D721Med (cell line): ENCODE measurements at regions not wholly inside any gene's neighbourhood (a gene's known extent, or its start where the extent isn't known, plus 50 kb on each side); places are given as distances from the start of the nearest gene placed in this dataset.

Source experiments
- DNase-seq: peaks from one replicate; pipeline ENCODE4 v3.0.0; 2011; ENCODE audit warnings: low spot score; ENCODE audit not compliant: insufficient read length
- FAIRE-seq: peaks from 2 replicates; lab custom pipeline; 2011; peaks lifted over from hg19 to GRCh38; lab: Jason Lieb, UNC
- TF ChIP-seq, protein P1 (sequence below): IDR thresholded peaks from 2 replicates; pipeline ENCODE4 v1.5.1; 2012; ENCODE audit warnings: mild to moderate bottlenecking, control low read depth; ENCODE audit not compliant: insufficient read depth; ENCODE audit errors: missing control alignments

DNA sequence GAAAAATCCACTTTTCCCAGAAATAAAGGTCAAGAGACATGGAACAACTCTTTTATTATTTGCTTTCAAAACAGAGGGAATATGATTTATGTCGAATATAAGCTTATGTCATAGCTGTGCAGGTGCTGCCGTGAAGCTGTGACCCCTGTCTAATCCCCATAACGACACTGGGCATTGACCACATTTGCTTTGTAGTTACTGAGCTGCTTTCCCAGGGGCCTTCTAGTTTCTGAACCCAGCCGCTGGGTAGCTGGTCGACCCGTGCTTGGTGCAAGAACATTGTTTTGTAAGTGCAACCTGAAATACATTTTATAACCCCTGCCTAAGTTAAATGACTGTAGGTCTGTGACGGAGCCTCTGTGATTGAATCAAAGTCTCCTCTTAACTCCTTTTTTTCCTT lies 144.9 kb upstream of the HDAC9 start:
- no peak for DNase-seq
- no peak for FAIRE-seq
- TF ChIP-seq, protein P1, sequence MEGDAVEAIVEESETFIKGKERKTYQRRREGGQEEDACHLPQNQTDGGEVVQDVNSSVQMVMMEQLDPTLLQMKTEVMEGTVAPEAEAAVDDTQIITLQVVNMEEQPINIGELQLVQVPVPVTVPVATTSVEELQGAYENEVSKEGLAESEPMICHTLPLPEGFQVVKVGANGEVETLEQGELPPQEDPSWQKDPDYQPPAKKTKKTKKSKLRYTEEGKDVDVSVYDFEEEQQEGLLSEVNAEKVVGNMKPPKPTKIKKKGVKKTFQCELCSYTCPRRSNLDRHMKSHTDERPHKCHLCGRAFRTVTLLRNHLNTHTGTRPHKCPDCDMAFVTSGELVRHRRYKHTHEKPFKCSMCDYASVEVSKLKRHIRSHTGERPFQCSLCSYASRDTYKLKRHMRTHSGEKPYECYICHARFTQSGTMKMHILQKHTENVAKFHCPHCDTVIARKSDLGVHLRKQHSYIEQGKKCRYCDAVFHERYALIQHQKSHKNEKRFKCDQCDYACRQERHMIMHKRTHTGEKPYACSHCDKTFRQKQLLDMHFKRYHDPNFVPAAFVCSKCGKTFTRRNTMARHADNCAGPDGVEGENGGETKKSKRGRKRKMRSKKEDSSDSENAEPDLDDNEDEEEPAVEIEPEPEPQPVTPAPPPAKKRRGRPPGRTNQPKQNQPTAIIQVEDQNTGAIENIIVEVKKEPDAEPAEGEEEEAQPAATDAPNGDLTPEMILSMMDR, result no peak

DNA sequence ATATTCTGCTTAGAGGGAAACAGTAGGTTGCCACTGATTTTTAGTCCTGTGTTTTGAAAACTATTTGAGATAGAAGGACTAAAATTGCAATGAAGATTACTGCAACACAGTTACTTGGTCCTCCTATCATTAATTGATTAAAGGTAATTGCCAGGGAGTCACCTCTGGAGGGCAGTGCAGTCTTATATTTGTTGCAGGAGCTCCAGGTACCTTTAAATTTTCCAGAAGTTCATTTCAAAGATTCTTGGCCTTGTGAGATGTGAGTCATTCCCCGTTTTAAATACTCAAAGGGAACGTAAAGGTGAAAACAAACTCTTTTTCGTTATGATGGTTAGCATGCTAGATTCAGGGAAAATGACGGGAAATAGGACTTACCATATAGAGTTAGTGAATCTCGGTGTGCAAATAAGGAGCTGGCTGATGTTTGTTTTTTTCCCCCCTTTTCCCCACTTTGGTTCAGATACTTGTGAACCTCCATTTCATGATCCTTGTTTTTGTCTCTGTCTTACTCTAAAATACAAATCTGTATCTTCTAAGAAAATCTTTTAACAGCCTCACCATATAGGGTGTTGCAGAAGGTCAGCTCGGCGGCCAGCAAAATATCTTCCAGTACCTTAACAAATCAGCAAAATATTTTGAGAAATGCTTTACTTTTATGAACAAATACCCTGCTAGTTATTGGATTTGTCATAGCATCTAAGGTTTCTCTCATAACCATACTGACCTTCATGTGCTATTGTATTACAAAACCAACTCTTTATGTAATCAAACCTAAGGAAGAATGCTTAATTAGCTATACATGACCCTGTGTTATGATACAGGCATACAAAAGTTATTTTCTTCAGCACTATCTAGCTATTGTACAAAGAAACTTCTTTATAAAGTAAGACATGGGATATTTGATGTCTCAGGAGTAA lies 143.0 kb upstream of the HDAC9 start:
- DNase-seq (no peak), FAIRE-seq (peak; percentile 64)

DNA sequence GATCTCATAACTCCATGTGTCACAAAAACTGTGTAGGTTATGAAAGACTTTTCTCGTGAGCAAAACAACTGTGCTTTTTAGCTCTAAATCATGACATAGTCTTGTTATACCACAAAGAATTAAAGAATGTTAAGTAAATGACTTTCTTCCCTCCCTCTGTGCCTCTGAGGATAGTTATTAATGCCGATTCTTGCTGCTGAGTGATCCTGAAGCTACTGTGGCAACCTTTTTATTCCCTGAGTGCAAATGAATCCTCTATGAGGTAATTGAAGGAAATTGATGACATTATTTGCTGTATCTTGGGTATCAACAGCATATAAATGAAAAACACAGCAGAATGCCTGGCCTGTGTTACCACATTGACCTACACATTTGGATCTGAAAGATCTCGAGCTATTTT lies 142.2 kb upstream of the HDAC9 start:
- FAIRE-seq, result no peak
- DNase-seq, result no peak
- TF ChIP-seq, protein P1, result no peak

More for the DNA sequence above, 143.0 kb upstream of the HDAC9 start:
- TF ChIP-seq, protein P1, result peak; percentile 82

DNA sequence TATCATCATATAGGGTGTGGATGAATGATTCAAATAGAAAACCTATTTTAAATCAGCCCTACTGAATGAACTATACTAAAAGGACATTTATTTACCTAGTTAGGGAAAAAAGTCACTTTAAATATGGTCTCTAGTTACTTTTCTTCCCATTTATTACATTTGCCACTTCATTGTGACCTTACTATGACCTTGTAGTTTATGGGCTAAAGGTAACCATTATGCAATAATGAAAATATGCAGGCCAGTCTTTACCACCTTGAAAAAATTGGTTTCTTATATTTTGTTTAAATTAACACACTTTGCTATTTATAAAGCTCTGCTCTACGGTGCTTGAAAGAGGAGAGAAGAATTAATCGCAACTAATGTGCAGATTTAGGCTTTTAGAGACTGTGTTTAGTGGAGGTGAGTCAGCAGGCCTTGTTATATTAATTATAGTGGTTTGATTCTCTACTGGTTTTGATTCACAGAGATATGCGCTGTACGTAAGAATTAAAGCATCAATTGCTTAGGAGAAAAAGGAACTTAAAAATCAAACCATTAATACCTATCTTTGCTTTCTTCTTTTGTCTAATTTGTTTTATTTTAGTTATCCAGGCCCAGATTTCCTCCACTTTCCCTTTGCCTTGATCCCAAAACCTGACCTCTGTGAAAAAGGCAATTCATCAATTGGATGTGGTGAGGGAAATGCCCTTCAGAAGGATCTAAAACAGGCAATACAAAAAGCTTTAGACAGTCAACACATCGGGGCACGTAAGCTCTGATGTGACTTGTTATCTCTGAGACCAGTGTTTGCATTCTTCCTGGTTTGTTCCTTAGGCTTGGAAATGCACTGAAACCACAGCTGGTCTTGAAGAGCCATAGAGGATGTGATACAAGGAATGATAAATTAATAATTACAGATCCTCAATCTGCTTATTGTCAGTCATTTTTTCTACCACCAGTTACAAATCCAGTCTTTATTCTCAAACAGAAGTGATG lies 141.2 kb upstream of the HDAC9 start:
- DNase-seq, result no peak
- TF ChIP-seq, protein P1, result no peak
- FAIRE-seq, result no peak

DNA sequence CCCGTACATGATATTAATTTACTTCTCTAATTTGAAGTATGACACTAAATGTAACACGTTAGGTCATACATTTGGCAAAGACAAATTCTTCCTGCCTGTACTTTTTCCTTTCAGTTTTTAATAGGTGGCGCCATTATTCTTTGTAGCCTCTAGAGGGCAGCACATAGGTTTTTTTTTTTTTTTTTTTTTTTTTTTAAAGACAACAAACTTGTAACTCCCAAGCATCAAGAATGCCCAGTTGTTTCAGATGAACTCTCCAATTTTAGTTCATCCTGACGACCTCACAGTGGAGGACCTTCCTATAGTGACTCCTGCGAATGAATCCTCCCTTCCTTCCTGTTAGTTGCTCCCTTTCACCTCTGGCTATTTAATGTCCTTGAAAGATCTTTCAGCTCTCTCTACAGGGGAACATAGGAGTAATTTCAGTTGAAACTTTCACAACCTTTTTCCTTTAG lies 139.3 kb upstream of the HDAC9 start:
- DNase-seq (no peak), FAIRE-seq (no peak)
- TF ChIP-seq, protein P1, result peak; percentile 55

DNA sequence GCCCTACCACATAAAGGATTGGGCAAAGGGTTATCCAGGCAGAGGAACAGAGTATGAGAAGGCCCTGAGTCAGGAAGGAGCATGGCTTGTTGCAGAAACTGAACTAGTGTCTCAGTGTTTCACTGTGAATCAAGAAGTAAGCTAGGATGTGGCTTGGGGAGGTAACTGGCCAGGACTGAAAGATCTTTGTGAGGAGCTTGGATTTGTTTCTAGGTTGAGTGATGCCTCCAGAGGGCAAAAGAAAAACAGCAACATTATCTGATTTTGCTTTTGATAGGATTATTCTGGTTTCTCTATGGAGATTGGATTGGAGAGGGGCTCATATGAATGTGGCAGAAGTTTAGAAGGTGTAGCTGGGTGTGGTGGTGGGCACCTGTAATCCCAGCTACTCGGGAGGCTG lies 137.9 kb upstream of the HDAC9 start:
- TF ChIP-seq, protein P1, result no peak
- no peak for FAIRE-seq
- no peak for DNase-seq
